ENCODE measurements at regions not wholly inside any gene's neighbourhood (a gene's known extent, or its start where the extent isn't known, plus 50 kb on each side); places are given as distances from the start of the nearest gene placed in this dataset.
"Not testable (repeated sequence)": the region's sequence is repeated elsewhere in the genome, so short reads cannot be mapped to it uniquely, and the experiment has no call there.

DNA sequence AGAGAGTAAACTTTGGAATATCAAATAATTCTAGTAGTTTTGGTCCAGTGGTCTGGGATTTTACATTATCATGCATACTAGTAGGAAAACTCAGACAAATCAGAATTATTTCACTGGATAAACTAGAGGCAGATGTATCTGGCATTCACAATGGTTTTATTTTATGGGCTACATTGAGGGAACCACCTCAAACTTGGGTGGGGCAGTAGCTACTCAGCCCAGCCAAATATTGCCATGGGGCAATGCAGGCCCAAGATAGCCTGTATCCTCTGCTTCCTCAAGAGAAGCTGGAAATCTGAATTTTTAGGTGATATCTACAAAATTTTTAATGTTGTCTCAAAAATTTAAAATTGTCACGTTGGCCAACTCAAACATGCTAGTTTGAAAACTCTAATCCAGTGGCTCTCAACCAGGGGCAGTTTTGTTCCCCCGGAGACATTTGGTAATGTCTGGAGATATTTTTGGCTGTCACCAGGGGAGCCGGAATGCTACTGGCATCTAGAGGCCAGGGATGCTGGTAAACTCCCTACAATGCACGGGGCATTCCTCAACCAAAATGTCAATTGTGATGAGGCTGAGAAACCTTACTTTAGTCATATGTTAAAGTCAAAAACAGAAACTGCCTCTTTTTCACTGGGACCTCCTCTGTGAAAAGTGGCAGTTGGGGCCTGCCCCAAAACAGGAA is 172.8 kb upstream of the SPRED2 start:
- no peak for DNase-seq (ENCODE audit: low spot score)

DNA sequence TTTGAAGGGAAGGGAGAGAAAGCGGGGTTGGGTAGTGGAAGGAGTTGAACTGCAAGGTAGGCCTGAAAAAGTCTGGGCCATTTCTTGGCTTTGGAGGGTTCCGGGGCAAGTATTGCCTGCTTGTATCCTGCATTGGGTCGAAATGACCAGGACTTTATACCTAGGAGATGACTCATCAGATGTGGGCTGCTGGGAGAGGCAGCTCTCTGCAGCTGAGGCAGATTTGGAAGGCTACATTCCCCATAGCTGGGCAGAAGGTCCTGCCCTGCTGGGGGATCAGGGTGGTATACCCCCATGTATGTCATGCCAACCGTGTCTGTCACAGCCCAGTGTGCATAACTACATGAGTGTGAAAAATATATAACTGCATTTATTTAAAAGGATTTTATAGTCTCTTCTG is 171.8 kb upstream of the SPRED2 start:
- DNase-seq (ENCODE audit: low spot score) = peak; percentile 45

DNA sequence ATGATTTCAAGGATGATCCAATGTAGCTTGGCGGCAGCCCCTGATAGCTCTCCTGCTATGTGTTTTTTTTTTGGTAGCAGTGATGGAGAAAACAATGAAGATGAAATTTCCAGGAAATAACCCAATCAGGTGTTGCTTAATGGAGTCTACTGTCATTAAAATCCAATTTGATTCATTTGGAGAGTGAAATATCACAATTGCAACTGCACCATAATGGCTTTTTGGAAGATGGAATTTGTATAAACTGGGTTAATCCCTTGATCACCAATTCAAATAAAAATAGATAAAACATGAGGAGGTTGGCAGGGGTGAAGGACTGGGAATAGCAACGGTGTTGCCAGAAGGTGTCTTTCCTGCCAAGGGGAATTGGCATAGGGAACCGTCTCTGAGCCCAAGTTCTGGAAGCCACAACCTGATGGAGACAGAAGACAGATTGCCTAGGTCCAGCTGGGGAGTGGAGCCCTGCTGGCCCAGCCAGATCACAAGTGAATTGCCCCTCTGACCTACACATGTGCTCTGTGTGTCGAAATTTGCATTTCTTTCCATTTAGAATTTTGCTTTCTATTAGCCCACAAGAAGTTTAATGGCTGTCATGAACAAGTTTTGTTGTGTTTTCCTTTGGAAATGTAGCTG is 170.3 kb upstream of the SPRED2 start:
- no peak for DNase-seq (ENCODE audit: low spot score)

DNA sequence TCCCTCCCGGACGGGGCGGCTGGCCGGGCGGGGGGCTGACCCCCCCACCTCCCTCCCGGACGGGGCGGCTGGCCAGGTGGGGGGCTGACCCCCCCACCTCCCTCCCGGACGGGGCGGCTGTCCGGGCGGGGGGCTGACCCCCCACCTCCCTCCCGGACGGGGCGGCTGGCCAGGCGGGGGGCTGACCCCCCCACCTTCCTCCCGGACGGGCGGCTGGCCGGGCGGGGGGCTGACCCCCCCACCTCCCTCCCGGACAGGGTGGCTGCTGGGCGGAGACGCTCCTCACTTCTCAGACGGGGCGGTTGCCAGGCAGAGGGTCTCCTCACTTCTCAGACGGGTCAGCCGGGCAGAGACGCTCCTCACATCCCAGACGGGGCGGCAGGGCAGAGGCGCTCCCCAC is 168.5 kb upstream of the SPRED2 start:
- DNase-seq (ENCODE audit: low spot score) = not testable (repeated sequence)

DNA sequence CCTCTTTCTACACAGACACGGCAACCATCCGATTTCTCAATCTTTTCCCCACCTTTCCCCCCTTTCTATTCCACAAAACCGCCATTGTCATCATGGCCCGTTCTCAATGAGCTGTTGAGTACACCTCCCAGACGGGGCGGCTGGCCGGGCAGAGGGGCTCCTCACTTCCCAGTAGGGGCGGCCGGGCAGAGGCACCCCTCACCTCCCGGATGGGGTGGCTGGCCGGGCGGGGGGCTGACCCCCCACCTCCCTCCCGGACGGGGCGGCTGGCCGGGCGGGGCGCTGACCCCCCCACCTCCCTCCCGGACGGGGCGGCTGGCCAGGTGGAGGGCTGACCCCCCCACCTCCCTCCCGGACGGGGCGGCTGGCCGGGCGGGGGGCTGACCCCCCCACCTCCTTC is 168.0 kb upstream of the SPRED2 start:
- not testable (repeated sequence) for DNase-seq (ENCODE audit: low spot score)

DNA sequence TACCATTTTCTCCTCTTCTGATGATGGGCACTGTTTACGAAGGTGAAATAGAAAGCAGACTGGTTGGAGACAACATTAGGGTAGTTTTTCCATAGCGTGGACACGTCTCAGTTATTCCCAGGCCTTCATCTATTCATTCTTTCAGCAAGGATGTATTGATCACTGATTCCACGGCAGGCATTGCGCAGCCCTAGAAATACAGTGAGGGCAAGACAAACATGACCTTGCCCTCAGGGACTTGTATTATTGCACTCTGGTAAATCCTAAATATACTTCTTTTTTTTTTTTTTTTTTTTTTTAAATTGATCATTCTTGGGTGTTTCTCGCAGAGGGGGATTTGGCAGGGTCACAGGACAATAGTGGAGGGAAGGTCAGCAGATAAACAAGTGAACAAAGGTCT is 167.3 kb upstream of the SPRED2 start:
- DNase-seq (ENCODE audit: low spot score) = no peak

DNA sequence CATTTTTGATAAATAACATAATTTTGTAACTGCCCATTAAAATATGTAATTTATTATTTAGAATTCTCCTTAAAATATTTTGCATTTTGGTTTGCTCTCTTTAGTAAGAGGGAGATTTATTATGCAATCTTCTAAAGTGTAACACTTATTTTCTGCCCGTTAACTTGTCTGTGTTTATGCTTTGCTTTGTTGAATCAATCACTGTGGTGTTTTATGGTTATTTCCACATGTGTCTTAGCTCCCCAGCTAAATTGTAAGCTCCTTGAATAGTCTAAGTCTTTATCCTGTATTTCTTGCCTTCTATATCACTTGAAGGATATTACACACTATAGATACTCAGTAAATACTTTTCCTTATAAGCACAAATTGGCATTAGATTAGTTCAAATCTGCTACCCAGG is 166.6 kb upstream of the SPRED2 start:
- DNase-seq (ENCODE audit: low spot score) = no peak

DNA sequence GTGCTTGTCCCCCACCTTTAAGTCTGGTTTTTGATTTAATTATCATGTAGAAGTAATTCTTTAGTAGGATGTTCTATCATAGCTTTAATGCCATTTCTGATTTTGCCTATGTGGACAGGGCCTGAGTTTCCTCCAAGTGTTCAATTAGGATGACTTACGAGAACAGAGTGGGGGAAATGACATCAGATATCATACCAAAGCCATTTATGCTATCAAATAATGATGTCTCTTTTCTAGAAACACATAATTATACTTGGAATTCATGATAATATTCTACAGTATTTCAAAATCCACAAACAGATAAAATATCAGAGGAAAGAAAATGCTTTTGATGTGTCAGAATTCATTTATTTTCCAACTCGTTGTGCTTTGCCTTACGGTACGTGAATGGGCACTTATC is 165.9 kb upstream of the SPRED2 start:
- DNase-seq (ENCODE audit: low spot score) = no peak

DNA sequence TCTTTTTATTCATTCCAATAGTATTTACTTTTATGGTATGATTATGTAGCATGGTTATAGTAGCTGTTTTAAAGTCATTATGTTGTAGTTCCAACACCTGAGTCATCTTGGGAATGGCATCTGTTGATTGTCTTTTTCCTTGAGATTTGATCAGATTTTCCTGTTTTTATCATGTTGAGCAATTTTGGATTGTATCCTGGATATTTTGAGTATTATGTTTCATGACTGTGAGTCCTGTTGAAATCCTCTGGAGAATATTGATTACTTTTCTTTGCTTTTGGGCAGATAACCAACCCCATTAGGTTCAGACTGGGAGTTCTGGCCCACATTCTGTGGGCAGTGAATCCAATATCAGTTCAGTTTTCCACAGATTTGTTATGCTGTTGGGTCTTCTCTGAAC is 163.2 kb upstream of the SPRED2 start:
- DNase-seq (ENCODE audit: low spot score) = peak; percentile 18

DNA sequence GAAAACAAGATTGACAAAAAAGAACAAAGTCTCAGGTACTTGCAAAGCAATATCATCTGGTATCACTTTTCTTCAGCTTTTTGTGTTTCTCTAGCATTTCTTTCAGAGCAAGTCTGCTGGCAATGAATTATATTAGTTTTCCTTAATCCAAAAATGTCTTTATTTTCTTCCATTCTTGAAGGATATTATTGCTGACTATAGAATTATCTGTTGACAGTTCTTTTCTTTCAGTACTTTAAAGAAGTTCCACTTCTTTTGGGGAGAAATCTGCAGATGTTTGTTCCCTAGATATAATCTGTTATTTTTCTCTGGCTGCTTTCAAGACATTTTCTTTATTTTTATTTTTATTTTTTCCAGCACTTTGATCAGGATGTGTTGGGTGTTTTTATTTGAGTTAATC is 161.8 kb upstream of the SPRED2 start:
- no peak for DNase-seq (ENCODE audit: low spot score)

DNA sequence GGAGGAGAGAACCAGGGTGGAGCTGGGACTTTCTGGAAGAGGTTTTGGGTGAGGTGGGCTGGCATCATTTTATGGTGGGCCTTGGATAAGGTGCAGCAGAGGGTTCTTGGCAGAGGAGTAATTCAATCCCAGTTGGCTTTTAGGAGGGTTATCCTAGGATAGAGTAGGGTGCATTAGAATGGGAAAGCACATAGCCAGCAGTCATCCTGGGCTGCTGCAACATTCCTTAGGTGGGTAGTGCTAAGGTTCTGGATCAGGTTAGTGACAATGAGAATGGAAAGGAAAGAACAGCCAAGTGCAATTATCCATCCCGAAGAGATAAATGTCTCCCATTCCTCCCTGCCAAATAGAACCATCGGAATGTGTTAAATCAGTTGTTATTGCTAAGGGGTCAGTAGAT is 157.3 kb upstream of the SPRED2 start:
- DNase-seq (ENCODE audit: low spot score) = no peak

DNA sequence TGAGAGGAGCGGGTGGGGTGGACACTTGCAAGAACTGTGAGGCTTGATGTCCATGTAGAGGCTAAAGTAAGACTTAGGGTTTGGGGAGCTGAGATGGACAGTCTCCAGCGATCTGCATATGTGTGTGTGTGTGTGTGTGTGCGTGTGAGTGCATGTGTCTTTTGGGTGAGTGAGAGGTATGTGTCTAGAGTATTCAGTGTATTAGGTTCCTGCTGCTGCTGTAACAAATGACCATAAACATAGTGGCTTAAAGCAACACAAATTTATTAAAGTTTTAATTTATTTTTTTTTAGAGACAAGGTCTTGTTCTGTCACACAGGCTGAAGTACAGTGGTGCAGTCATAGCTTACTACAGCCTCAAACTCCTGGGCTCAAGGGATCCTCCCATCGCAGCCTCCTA is 155.4 kb upstream of the SPRED2 start:
- DNase-seq (ENCODE audit: low spot score) = no peak

DNA sequence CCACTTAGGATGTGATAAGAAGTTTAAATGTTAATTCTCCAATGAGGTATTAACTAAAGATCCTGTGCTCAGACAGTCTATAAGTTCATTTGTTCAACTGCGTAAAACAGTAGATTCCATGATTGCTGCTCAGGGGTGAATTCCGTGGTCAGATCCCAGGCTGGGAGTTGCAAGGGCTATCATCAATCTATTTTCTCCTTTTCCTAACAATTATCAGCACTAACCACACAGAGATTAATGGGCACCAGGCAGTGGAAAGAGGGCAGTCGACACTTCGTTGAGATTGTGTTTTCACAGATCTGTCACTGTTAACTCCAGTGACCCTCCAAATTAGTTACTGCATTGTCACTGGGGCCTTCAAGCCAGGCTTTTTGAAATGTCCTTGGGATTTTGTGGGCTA is 154.1 kb upstream of the SPRED2 start:
- DNase-seq (ENCODE audit: low spot score) = no peak

DNA sequence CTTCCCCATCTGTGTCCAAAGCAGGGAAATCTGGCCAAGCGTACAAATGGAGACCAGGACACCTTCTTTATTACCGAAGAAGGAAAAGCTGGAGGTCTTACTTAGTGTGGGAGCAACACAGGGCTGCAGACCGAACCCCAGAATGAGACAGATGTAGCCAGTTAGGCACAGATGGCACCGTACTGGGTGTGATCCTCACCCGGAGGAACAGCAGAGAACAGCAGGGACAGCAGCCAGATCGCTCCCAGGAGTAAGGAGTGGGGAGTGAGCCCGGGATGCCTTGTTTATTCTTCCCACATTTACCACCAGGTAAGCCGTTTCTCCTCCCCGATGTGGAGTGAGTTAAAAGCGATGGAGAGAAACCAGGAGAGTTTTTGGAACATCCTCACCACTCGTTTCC is 150.7 kb upstream of the SPRED2 start:
- DNase-seq (ENCODE audit: low spot score) = no peak

DNA sequence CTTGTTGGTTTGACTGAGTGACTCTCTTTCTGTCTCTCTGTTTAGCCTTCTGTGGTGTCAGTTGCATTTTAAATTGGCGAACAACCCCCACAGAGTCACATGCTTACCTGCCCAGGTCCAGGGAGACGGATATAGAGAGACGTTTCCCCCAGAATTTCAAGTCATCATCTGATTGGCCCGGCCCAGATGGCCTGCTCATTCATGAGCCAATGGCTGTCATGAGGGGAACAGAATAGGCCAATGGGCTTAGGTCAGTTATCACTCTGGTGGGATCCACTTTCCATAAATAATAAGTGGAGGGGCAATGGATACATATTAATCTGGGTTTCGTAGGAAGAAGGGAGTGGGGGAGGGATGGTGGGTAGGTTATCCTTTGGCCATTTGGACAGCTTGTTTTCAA is 150.0 kb upstream of the SPRED2 start:
- DNase-seq (ENCODE audit: low spot score) = no peak

DNA sequence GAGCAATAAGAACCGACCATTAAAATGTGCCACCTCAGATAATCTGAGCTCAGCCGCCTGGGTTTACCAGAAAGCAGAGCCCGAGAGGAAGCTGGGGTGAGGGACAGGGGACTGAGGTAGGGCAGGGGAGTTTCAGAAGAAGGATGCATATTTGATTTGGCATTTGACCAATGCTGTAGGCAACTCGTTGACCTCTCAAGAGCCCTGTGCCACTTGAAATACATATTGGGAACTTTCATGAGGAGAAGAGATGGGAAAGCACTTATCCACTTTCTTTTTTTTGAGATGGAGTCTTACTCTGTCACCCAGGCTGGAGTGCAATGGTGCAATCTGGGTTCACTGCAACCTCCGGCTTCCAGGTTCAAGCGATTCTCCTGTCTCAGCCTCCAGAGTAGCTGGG is 148.4 kb upstream of the SPRED2 start:
- DNase-seq (ENCODE audit: low spot score) = no peak

DNA sequence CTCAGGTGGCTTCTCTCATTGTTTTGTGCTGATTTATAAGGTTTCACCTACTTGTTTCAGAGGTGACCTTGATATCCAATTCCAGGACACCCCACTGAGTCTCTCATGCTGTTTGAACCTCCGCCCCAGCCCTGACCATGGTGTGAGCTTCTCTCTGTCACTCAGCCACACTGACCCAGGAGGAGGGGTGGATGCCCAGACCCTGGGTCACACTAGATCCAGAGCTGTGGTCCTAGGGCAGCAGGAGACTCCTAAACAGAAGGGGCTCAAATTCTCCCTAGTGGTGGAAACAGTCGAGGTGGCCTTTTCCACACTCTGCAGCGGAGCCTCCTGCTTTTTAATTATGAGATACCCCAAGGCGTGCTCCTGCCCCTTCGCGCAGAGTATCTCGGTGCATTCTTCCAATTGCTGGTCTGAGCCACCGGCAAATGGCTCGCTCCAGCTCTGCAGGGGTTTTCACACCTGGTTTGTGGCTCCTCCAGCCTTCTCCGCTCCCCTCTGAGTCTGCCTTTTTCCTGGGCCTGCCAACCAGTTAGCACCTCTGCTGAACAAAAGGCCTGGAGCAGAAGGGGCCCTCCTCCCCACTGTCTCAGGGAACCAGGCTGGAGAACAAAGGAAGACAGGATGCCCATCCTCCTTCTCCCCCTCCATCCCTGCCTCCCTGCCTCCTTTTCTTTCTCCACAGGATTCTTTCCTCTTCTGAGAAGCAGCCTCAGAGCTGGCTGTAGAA is 147.3 kb upstream of the SPRED2 start:
- no peak for DNase-seq (ENCODE audit: low spot score)

DNA sequence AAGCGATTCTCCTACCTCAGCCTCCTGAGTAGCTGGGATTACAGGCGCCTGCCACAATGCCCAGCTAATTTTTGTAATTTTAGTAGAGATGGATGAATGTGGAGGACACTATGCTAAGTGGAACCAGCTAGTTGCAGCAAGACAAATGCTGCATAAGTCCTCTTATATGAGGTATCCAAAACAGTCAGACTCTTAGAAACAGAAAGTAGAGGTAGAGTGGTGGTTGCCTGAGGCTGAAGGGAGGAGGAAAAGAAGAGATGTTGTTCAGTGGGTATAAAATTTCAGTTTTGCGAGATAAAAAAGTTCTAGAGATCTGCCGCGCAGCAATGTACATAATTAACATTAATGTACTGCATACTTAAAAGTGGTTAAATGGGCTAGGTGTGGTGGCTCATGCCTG is 145.3 kb upstream of the SPRED2 start:
- no peak for DNase-seq (ENCODE audit: low spot score)

DNA sequence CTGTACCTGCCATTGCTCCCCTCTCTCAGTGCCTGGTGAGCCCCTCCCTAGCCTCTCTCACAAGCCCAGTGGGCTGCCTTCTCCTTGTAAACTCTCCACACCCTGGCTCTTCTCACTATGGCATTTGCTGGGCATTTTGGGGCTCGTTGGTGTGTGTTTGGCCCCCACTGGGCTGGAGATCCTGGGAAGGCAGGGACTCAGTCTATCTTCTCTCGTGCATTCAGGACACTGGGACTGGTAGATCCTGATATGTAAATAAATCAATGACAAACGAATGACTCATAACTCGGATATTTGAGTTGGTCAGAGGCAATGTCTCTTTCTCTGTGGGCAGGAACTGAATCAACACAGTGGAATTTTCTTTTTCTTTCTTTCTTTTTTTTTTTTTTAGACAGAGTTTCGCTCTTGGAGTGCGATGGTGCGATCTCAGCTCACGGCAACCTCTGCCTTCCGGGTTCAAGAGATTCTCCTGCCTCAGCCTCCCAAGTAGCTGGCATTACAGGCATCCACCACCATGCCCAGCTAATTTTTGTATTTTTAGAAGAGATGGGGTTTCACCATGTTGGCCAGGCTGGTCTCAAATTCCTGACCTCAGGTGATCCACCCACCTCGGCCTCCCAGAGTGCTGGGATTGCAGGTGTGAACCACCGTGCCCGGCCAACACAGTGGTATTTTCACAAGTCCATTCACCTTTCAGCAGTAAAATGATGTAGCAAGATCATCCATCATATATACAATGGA is 144.6 kb upstream of the SPRED2 start:
- peak; percentile 91 for DNase-seq (ENCODE audit: low spot score)

DNA sequence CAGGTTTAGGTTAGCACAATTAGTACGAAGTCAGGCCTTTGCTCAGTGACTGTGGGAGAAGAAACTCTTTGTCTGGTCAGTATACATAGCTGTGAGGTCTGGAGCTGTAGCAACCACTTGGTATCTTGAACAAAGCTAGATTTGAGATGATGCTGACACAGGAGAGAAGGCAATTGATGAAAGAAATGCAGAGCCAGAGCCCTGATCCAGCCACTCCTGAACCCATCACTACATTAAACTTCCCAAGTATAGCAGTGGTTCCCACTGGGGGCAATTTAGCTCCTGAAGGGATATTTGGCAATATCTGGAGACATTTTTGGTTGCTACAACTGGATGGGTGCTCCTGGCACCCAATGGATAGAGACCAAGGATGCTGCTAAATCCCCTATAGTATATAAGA is 143.9 kb upstream of the SPRED2 start:
- no peak for DNase-seq (ENCODE audit: low spot score)

DNA sequence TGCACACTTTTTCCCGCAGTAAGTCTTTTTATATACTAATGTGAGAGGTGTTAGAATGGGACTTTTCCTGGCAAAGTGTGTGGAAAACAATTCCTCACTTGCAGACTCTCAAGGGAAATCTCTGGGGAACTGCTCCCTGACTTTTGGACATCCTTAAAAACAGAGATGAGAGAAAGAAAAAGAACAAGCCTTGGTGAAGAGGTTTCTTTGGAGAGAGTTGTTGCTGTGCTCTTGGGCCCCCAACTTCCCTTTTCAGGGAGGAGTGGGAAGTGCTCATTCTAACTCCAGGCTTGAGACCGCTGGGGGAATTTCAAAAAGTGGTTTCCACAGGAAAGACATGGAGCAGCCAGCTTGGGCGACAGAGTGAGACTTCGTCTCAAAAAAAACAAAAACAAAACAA is 142.6 kb upstream of the SPRED2 start:
- no peak for DNase-seq (ENCODE audit: low spot score)

DNA sequence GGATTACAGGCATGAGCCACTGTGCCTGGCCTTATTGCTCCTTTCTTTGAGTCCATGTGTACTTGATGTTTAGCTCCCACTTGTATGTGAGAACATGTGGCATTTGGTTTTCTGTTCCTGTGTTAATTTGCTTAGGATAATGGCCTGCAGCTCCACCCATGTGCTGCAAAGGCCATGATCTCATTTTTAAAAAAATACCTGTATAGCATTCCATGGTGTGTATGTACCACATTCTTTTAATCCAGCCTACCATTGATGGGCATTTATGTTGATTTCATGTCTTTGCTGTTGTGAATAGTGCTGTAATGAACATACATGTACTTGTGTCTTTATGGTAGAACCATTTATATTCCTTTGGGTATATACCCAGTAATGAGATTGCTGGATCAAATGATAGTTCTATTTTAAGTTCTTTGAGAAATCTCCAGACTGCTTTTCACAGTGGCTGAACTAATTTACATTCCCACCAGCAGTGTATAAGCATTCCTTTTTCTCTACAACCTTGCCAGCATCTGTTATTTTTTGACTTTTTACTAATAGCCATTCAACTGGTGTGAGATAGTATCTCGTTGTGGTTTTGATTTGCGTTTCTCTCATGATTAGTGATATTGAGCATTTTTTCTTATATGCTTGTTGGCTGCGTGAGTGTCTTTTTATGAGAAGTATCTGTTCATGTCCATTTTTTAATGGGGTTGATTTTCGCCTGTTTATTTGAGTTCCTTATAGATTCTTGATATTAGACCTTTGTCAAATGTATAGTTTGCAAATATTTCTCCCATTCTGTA is 136.4 kb upstream of the SPRED2 start:
- not testable (repeated sequence) for DNase-seq (ENCODE audit: low spot score)

Data from AG08395 (cell line).